H1 (cell line): ENCODE measurements at regions not wholly inside any gene's neighbourhood (a gene's known extent, or its start where the extent isn't known, plus 50 kb on each side); places are given as distances from the start of the nearest gene placed in this dataset.

Experiments used
- CTCF ChIA-PET: fragments of 300-600 bp; sonication (Branson Sonifier 250); formaldehyde crosslinking; loops from one replicate; lab custom pipeline; 2021; ENCODE audit not compliant: partially characterized antibody; lab: Charles Lee
- POLR2A ChIA-PET: fragments of 300-600 bp; sonication (Branson Sonifier 250); formaldehyde crosslinking; loops from one replicate; lab custom pipeline; 2021; ENCODE audit warnings: inconsistent platforms; ENCODE audit not compliant: partially characterized antibody; lab: Charles Lee
- DNase-seq, 2 experiments: peaks; one replicate each; pipeline versions ENCODE4 v3.0.0 to v3.0.0-alpha.2; 2010 to 2022; ENCODE audit warnings: low spot score in 2 of 2, low read depth in 1 of 2, mixed read lengths in 1 of 2
- FAIRE-seq: peaks from 2 replicates; lab custom pipeline; 2011; peaks lifted over from hg19 to GRCh38; lab: Jason Lieb, UNC
- H2AFZ ChIP-seq: 2 replicates; pipeline ENCODE4 v1.8.1; 2012; ENCODE audit warnings: low read length, inconsistent platforms
- H2AK5ac ChIP-seq: 2 replicates; pipeline ENCODE4 v1.6.1; 2013; ENCODE audit warnings: low read depth, low read length
- H2BK120ac ChIP-seq: replicated peaks from 2 replicates; pipeline ENCODE3; 2013; ENCODE audit warnings: low read depth, low read length, inconsistent platforms
- H2BK12ac ChIP-seq: 2 replicates; pipeline ENCODE4 v1.6.1; 2013; ENCODE audit warnings: low read depth, low read length
- H2BK15ac ChIP-seq: 2 replicates; pipeline ENCODE4 v1.6.1; 2013; ENCODE audit warnings: low read length
- H2BK20ac ChIP-seq: 2 replicates; pipeline ENCODE4 v1.6.1; 2013; ENCODE audit warnings: low read length
- H2BK5ac ChIP-seq: 2 replicates; pipeline ENCODE4 v1.6.1; 2013; ENCODE audit warnings: low read depth, low read length
- H3K14ac ChIP-seq: 2 replicates; pipeline ENCODE4 v1.6.1; 2013; ENCODE audit warnings: inconsistent platforms; ENCODE audit not compliant: insufficient read length
- H3K18ac ChIP-seq: 2 replicates; pipeline ENCODE4 v1.6.1; 2013; ENCODE audit warnings: low read length; ENCODE audit errors: extremely low read depth
- H3K23ac ChIP-seq: 2 replicates; pipeline ENCODE4 v1.6.1; 2013; ENCODE audit warnings: inconsistent platforms; ENCODE audit not compliant: insufficient read length
- H3K23me2 ChIP-seq: 2 replicates; pipeline ENCODE4 v1.6.1; 2013; ENCODE audit warnings: low read depth, low read length
- H3K27ac ChIP-seq: 2 replicates; pipeline ENCODE4 v1.6.1; 2011; ENCODE audit warnings: low read depth, low read length, inconsistent platforms
- H3K27me3 ChIP-seq, 4 experiments: replicated peaks in 1 of 4; 1 replicate in 1 of 4; 2 replicates in 3 of 4; pipeline versions ENCODE4 v1.6.1 to v1.8.1; 2011 to 2013; ENCODE audit warnings: low read length in 3 of 4, mild to moderate bottlenecking in 3 of 4, inconsistent platforms in 2 of 4, mixed read lengths in 2 of 4, moderate library complexity in 1 of 4; ENCODE audit not compliant: control insufficient read depth in 3 of 4, insufficient read depth in 3 of 4; ENCODE audit errors: extremely low read depth in 1 of 4
- H3K36me3 ChIP-seq, 4 experiments: 2 replicates each; pipeline versions ENCODE4 v1.6.1 to v1.8.1; 2011 to 2013; ENCODE audit warnings: mild to moderate bottlenecking in 4 of 4, low read length in 3 of 4, moderate library complexity in 2 of 4, control low read depth in 1 of 4, inconsistent platforms in 1 of 4; ENCODE audit not compliant: insufficient read depth in 4 of 4, control insufficient read depth in 2 of 4
- H3K4ac ChIP-seq: replicated peaks from 2 replicates; pipeline ENCODE3; 2013; ENCODE audit warnings: low read length, low read depth, mixed read lengths, inconsistent platforms; ENCODE audit not compliant: insufficient read length
- H3K4me1 ChIP-seq, 4 experiments: replicated peaks in 1 of 4; 1 replicate in 1 of 4; 2 replicates in 3 of 4; pipeline versions ENCODE4 v1.6.1 to v1.8.1; 2011 to 2013; ENCODE audit warnings: low read length in 3 of 4, inconsistent platforms in 2 of 4, mixed read lengths in 1 of 4; ENCODE audit not compliant: insufficient read depth in 4 of 4, control insufficient read depth in 3 of 4
- H3K4me2 ChIP-seq, 2 experiments: 2 replicates each; pipeline versions ENCODE4 v1.6.1 to v1.8.1; 2011 to 2013; ENCODE audit warnings: low read depth in 2 of 2, low read length in 2 of 2, control low read depth in 1 of 2, inconsistent platforms in 1 of 2, mild to moderate bottlenecking in 1 of 2; ENCODE audit not compliant: insufficient read depth in 1 of 2
- H3K4me3 ChIP-seq, 4 experiments: fragments of 200-600, 300-600 bp in 1 of 4; sonication (generic), shearing (Covaris generic), sonication (Bioruptor Twin) in 1 of 4; 2 replicates each; pipeline versions ENCODE4 v1.5.1 to v1.8.1; 2011 to 2016; ENCODE audit warnings: low read length in 4 of 4, low read depth in 3 of 4, control low read depth in 2 of 4, inconsistent platforms in 2 of 4, mild to moderate bottlenecking in 2 of 4, mixed read lengths in 1 of 4, moderate library complexity in 1 of 4; ENCODE audit not compliant: insufficient read depth in 2 of 4; ENCODE audit errors: extremely low read depth in 1 of 4
- H3K56ac ChIP-seq: replicated peaks from 2 replicates; pipeline ENCODE3; 2013; ENCODE audit warnings: low read depth, mild to moderate bottlenecking, mixed read lengths, low read length, inconsistent platforms; ENCODE audit not compliant: insufficient read length
- H3K79me1 ChIP-seq: 2 replicates; pipeline ENCODE4 v1.6.1; 2013; ENCODE audit warnings: low read depth, low read length, control low read depth
- H3K79me2 ChIP-seq, 2 experiments: 2 replicates each; pipeline versions ENCODE4 v1.6.1 to v1.8.1; 2012 to 2013; ENCODE audit warnings: low read length in 2 of 2, mild to moderate bottlenecking in 2 of 2, inconsistent platforms in 1 of 2; ENCODE audit not compliant: insufficient read depth in 2 of 2, control insufficient read depth in 1 of 2
- H3K9ac ChIP-seq, 4 experiments: replicated peaks in 1 of 4; 1 replicate in 1 of 4; 2 replicates in 3 of 4; pipeline versions ENCODE4 v1.6.1 to v1.8.1; 2011 to 2013; ENCODE audit warnings: low read depth in 3 of 4, low read length in 3 of 4, control low read depth in 2 of 4, mild to moderate bottlenecking in 2 of 4, moderate library complexity in 2 of 4, inconsistent platforms in 1 of 4; ENCODE audit errors: extremely low read depth in 1 of 4
- H3K9me3 ChIP-seq, 2 experiments: 2 replicates each; pipeline versions ENCODE4 v1.6.1 to v1.8.1; 2012 to 2013; ENCODE audit warnings: mild to moderate bottlenecking in 2 of 2, moderate library complexity in 2 of 2, control low read depth in 1 of 2, inconsistent platforms in 1 of 2, low read depth in 1 of 2, low read length in 1 of 2, mixed read lengths in 1 of 2; ENCODE audit not compliant: insufficient read depth in 2 of 2
- H4K20me1 ChIP-seq, 2 experiments: replicated peaks in 1 of 2; 2 replicates each; pipeline versions ENCODE3 to v1.8.1; 2011 to 2013; ENCODE audit warnings: inconsistent platforms in 2 of 2, low read length in 2 of 2, mild to moderate bottlenecking in 1 of 2; ENCODE audit not compliant: insufficient read depth in 2 of 2, control insufficient read depth in 1 of 2
- H4K5ac ChIP-seq: 2 replicates; pipeline ENCODE4 v1.6.1; 2013; ENCODE audit warnings: low read length, low read depth, mixed read lengths, inconsistent platforms; ENCODE audit not compliant: insufficient read length
- H4K8ac ChIP-seq: 2 replicates; pipeline ENCODE4 v1.8.0; 2013; ENCODE audit warnings: mild to moderate bottlenecking, moderate library complexity, low read length, inconsistent platforms; ENCODE audit not compliant: insufficient read depth; ENCODE audit errors: extremely low read depth
- H4K91ac ChIP-seq: replicated peaks from 2 replicates; pipeline ENCODE3; 2013; ENCODE audit warnings: low read length, mixed read lengths, inconsistent platforms; ENCODE audit not compliant: insufficient read length
- BACH1 ChIP-seq: IDR thresholded peaks from 2 replicates; pipeline ENCODE4 v1.6.1; 2012; ENCODE audit warnings: low read length, improper control_type of control experiment
- BRCA1 ChIP-seq: IDR thresholded peaks from 2 replicates; pipeline ENCODE4 v1.6.1; 2012; ENCODE audit warnings: low read depth, low read length, improper control_type of control experiment
- CHD1 ChIP-seq: IDR thresholded peaks from 2 replicates; pipeline ENCODE4 v1.6.1; 2012; ENCODE audit warnings: low read depth, low read length, improper control_type of control experiment
- WGBS, 2 experiments: shearing (Covaris generic) in 1 of 2; methylation state at CpG; one replicate each; pipeline versions ENCODE4 v1.1.6 to v1.1.7; 2013 to 2015; ENCODE audit warnings: low lambda C conversion rate in 2 of 2, mixed read lengths in 2 of 2, inconsistent platforms in 1 of 2, low coverage in 1 of 2, missing lambda C conversion rate in 1 of 2; ENCODE audit not compliant: insufficient replicate concordance in 2 of 2, insufficient coverage in 1 of 2, insufficient read length in 1 of 2; ENCODE audit errors: extremely low coverage in 1 of 2, missing lambda C conversion rate in 1 of 2; 5-methylcytosine and 5-hydroxymethylcytosine counted together

DNA sequence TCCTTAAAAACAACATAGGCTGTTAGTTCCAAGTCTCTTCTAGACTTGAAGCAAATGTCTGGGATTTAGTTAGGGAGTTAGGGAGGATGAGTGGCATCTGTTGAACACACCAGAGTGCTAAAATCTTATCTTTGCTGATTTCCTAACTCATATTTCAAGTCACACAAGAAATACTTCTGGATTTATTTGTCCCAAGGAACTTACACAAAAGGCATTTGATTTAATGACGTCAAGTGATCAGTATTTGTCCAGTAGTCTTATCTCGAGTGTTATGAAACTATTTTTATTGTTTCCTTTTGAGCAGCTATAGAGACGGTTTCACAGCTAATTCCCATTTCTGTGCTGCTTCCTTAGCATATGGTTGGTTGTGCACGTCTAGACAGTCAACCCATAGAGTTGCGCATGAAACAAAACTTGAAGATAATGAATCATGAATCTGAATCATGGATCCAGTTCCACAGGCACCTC is 140.5 kb upstream of the TUT7 start:
- no peak overlapping the region for H4K91ac ChIP-seq
- H3K18ac ChIP-seq, result no peak overlapping the region
- H3K4me2 ChIP-seq, result no peak overlapping the region
- H2BK20ac ChIP-seq, result no peak overlapping the region
- H3K14ac ChIP-seq, result no peak overlapping the region
- no peaks in the 10 kb centered on the region for H4K20me1 ChIP-seq
- H3K36me3 ChIP-seq, result no peaks in the 10 kb centered on the region
- H3K9me3 ChIP-seq, result no peaks in the 10 kb centered on the region
- no peak overlapping the region for H3K27ac ChIP-seq
- H4K8ac ChIP-seq, result no peak overlapping the region
- no peak for DNase-seq
- H3K79me1 ChIP-seq, result no peaks in the 10 kb centered on the region
- no peaks in the 10 kb centered on the region for H3K79me2 ChIP-seq
- no peak overlapping the region for H2BK5ac ChIP-seq
- H3K56ac ChIP-seq, result no peak overlapping the region
- H3K4me3 ChIP-seq, result no peak overlapping the region
- no peak overlapping the region for H3K9ac ChIP-seq
- H2AFZ ChIP-seq, result no peak overlapping the region
- H3K4ac ChIP-seq, result no peak overlapping the region
- no peak overlapping the region for H2BK12ac ChIP-seq
- TF ChIP-seq BRCA1, result no peak
- TF ChIP-seq BACH1, result no peak
- TF ChIP-seq CHD1, result no peak
- H3K4me1 ChIP-seq, result no peaks in the 10 kb centered on the region
- H3K27me3 ChIP-seq, result no peaks in the 10 kb centered on the region
- ChIA-PET POLR2A (no interaction called here), CTCF (no interaction called here)
- FAIRE-seq, result no peak
- H3K23ac ChIP-seq, result no peak overlapping the region
- H3K23me2 ChIP-seq, result no peaks in the 10 kb centered on the region
- no peak overlapping the region for H2BK120ac ChIP-seq
- no peak overlapping the region for H2BK15ac ChIP-seq
- no peak overlapping the region for H2AK5ac ChIP-seq
- WGBS, 2 experiments, result 91% methylated on average over 5 of the region's 5 CpGs; no CpG with 5 or more reads in 1 of the 2 experiments
- no peak overlapping the region for H4K5ac ChIP-seq
